ENCODE measurements at regions not wholly inside any gene's neighbourhood (a gene's known extent, or its start where the extent isn't known, plus 50 kb on each side); places are given as distances from the start of the nearest gene placed in this dataset.
"Not testable (repeated sequence)": the region's sequence is repeated elsewhere in the genome, so short reads cannot be mapped to it uniquely, and the experiment has no call there.

GRCh38 chr13:26847281-26847680, 86.7 kb upstream of the GPR12 start:
- no peak overlapping the region for H4K8ac ChIP-seq (ENCODE audit: low read length)
- no peak overlapping the region for H3K4me2 ChIP-seq (ENCODE audit: low read length, poor library complexity, severe bottlenecking)
- H3K36me3 ChIP-seq (ENCODE audit: control insufficient read depth in 1 of 2, insufficient read depth in 2 of 2, low read depth in 1 of 2, low read length in 2 of 2): no peaks in the 10 kb centered on the region
- no peak overlapping the region for H3K18ac ChIP-seq (ENCODE audit: low read depth in 1 of 2, low read length in 2 of 2)
- no peak overlapping the region for H3K4me3 ChIP-seq (ENCODE audit: insufficient read depth in 1 of 2, low read depth in 1 of 2, low read length in 2 of 2)
- no peak overlapping the region for H3K4ac ChIP-seq (ENCODE audit: low read depth in 1 of 2, low read length in 2 of 2)
- no peak overlapping the region for H3K9ac ChIP-seq (ENCODE audit: low read length)
- no peak overlapping the region for H2BK15ac ChIP-seq (ENCODE audit: low read depth, poor library complexity, severe bottlenecking)
- no peaks in the 10 kb centered on the region for H3K9me3 ChIP-seq (ENCODE audit: control insufficient read depth, low read length)
- no peak overlapping the region for H4K91ac ChIP-seq (ENCODE audit: low read length)
- H2AK5ac ChIP-seq (ENCODE audit: low read length, severe bottlenecking): no peak overlapping the region
- H2AFZ ChIP-seq (ENCODE audit: low read depth, low read length): no peak overlapping the region
- no peak overlapping the region for H2BK120ac ChIP-seq (ENCODE audit: low read depth, low read length)
- H3K4me1 ChIP-seq (ENCODE audit: control insufficient read depth, insufficient read depth, low read depth, low read length): no peaks in the 10 kb centered on the region
- no peak for DNase-seq
- no peaks in the 10 kb centered on the region for H3K79me1 ChIP-seq (replicated peaks; ENCODE audit: low read length, poor library complexity, severe bottlenecking)
- no peak overlapping the region for H3K14ac ChIP-seq (ENCODE audit: low read length in 2 of 2)
- no peak overlapping the region for H3K27ac ChIP-seq (ENCODE audit: low read length, poor library complexity, severe bottlenecking)
- peaks cover 0 to 8% of the 10 kb centered on the region in 2 experiments for H3K27me3 ChIP-seq (ENCODE audit: control insufficient read depth in 1 of 2, insufficient read depth in 1 of 2, low read length in 2 of 2)
- no peak overlapping the region for H3K23ac ChIP-seq (ENCODE audit: low read length in 2 of 2)
- no peak overlapping the region for H2BK5ac ChIP-seq (ENCODE audit: low read depth, low read length, poor library complexity, severe bottlenecking)
- WGBS: 73% methylated on average over 1 of the region's 1 CpG
- H2BK12ac ChIP-seq (ENCODE audit: low read length in 2 of 2): no peak overlapping the region

GRCh38 chr13:26845063-26845462, 84.5 kb upstream of the GPR12 start:
- not testable (repeated sequence) for H3K14ac ChIP-seq (ENCODE audit: low read length in 2 of 2); H2AK5ac ChIP-seq (ENCODE audit: low read length, severe bottlenecking); H4K91ac ChIP-seq (ENCODE audit: low read length); H3K4me1 ChIP-seq (ENCODE audit: control insufficient read depth, insufficient read depth, low read depth, low read length); H3K4me2 ChIP-seq (ENCODE audit: low read length, poor library complexity, severe bottlenecking); H3K4me3 ChIP-seq (ENCODE audit: insufficient read depth in 1 of 2, low read depth in 1 of 2, low read length in 2 of 2); H3K18ac ChIP-seq (ENCODE audit: low read depth in 1 of 2, low read length in 2 of 2); H4K8ac ChIP-seq (ENCODE audit: low read length); H3K9me3 ChIP-seq (ENCODE audit: control insufficient read depth, low read length); H2AFZ ChIP-seq (ENCODE audit: low read depth, low read length); H3K27ac ChIP-seq (ENCODE audit: low read length, poor library complexity, severe bottlenecking); H2BK120ac ChIP-seq (ENCODE audit: low read depth, low read length); H3K36me3 ChIP-seq (ENCODE audit: control insufficient read depth in 1 of 2, insufficient read depth in 2 of 2, low read depth in 1 of 2, low read length in 2 of 2); H2BK15ac ChIP-seq (ENCODE audit: low read depth, poor library complexity, severe bottlenecking); H3K79me1 ChIP-seq (replicated peaks; ENCODE audit: low read length, poor library complexity, severe bottlenecking); H3K4ac ChIP-seq (ENCODE audit: low read depth in 1 of 2, low read length in 2 of 2); DNase-seq; H2BK5ac ChIP-seq (ENCODE audit: low read depth, low read length, poor library complexity, severe bottlenecking); H3K23ac ChIP-seq (ENCODE audit: low read length in 2 of 2); H2BK12ac ChIP-seq (ENCODE audit: low read length in 2 of 2); H3K9ac ChIP-seq (ENCODE audit: low read length)
- no CpG with 5 or more reads among the region's 7 CpGs for whole genome bisulfite sequencing
- peaks cover 0 to 23% of the 10 kb centered on the region in 2 experiments for H3K27me3 ChIP-seq (ENCODE audit: control insufficient read depth in 1 of 2, insufficient read depth in 1 of 2, low read length in 2 of 2)

DNA sequence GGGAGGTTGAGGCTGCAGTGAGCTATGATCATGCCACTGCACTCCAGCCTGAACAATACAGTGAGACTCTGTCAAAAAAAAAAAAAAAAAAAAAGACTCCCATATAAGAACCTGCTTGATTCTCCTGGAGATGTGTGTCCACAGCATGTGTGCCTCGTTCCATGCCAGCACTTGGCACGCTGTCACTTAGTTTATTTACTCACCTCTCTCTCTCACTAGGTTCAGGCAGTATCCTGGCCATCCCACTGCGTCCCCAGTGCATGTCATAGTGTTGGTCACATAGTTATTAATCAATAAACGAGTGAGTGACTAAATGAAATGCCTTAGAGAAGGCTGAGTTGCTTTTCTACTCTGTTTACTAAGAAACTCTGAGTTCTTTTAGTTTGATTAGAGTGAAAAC, 79.1 kb upstream of the GPR12 start:
- no peak for DNase-seq
- H2BK120ac ChIP-seq (ENCODE audit: low read depth, low read length): no peak overlapping the region
- no peak overlapping the region for H3K27ac ChIP-seq (ENCODE audit: low read length, poor library complexity, severe bottlenecking)
- H2BK12ac ChIP-seq (ENCODE audit: low read length in 2 of 2): no peak overlapping the region
- H3K4me2 ChIP-seq (ENCODE audit: low read length, poor library complexity, severe bottlenecking): no peak overlapping the region
- H3K4me3 ChIP-seq (ENCODE audit: insufficient read depth in 1 of 2, low read depth in 1 of 2, low read length in 2 of 2): no peak overlapping the region
- H4K91ac ChIP-seq (ENCODE audit: low read length): no peak overlapping the region
- H3K14ac ChIP-seq (ENCODE audit: low read length in 2 of 2): no peak overlapping the region
- H3K23ac ChIP-seq (ENCODE audit: low read length in 2 of 2): no peak overlapping the region
- H3K4me1 ChIP-seq (ENCODE audit: control insufficient read depth, insufficient read depth, low read depth, low read length): no peaks in the 10 kb centered on the region
- H3K79me1 ChIP-seq (replicated peaks; ENCODE audit: low read length, poor library complexity, severe bottlenecking): no peaks in the 10 kb centered on the region
- 57% methylated on average over 4 of the region's 4 CpGs for WGBS
- no peak overlapping the region for H3K9ac ChIP-seq (ENCODE audit: low read length)
- H2BK5ac ChIP-seq (ENCODE audit: low read depth, low read length, poor library complexity, severe bottlenecking): no peak overlapping the region
- peaks cover 9 to 37% of the 10 kb centered on the region in 2 experiments for H3K27me3 ChIP-seq (ENCODE audit: control insufficient read depth in 1 of 2, insufficient read depth in 1 of 2, low read length in 2 of 2)
- H3K9me3 ChIP-seq (ENCODE audit: control insufficient read depth, low read length): no peaks in the 10 kb centered on the region
- H3K18ac ChIP-seq (ENCODE audit: low read depth in 1 of 2, low read length in 2 of 2): no peak overlapping the region
- H2AFZ ChIP-seq (ENCODE audit: low read depth, low read length): no peak overlapping the region
- no peak overlapping the region for H2AK5ac ChIP-seq (ENCODE audit: low read length, severe bottlenecking)
- no peak overlapping the region for H2BK15ac ChIP-seq (ENCODE audit: low read depth, poor library complexity, severe bottlenecking)
- no peaks in the 10 kb centered on the region for H3K36me3 ChIP-seq (ENCODE audit: control insufficient read depth in 1 of 2, insufficient read depth in 2 of 2, low read depth in 1 of 2, low read length in 2 of 2)
- H4K8ac ChIP-seq (ENCODE audit: low read length): no peak overlapping the region
- H3K4ac ChIP-seq (ENCODE audit: low read depth in 1 of 2, low read length in 2 of 2): no peak overlapping the region

- no peak overlapping the region for H3K27ac ChIP-seq (ENCODE audit: low read length, poor library complexity, severe bottlenecking)
- H3K36me3 ChIP-seq (ENCODE audit: control insufficient read depth in 1 of 2, insufficient read depth in 2 of 2, low read depth in 1 of 2, low read length in 2 of 2): no peaks in the 10 kb centered on the region
- H3K18ac ChIP-seq (ENCODE audit: low read depth in 1 of 2, low read length in 2 of 2): no peak overlapping the region
- H4K91ac ChIP-seq (ENCODE audit: low read length): no peak overlapping the region
- H2AK5ac ChIP-seq (ENCODE audit: low read length, severe bottlenecking): no peak overlapping the region
- no peak overlapping the region for H3K14ac ChIP-seq (ENCODE audit: low read length in 2 of 2)
- H3K23ac ChIP-seq (ENCODE audit: low read length in 2 of 2): no peak overlapping the region
- no peak overlapping the region for H3K4me2 ChIP-seq (ENCODE audit: low read length, poor library complexity, severe bottlenecking)
- 71% methylated on average over 1 of the region's 2 CpGs for WGBS
- H3K79me1 ChIP-seq (replicated peaks; ENCODE audit: low read length, poor library complexity, severe bottlenecking): no peaks in the 10 kb centered on the region
- peaks cover 9 to 37% of the 10 kb centered on the region in 2 experiments for H3K27me3 ChIP-seq (ENCODE audit: control insufficient read depth in 1 of 2, insufficient read depth in 1 of 2, low read length in 2 of 2)
- H3K4me1 ChIP-seq (ENCODE audit: control insufficient read depth, insufficient read depth, low read depth, low read length): no peaks in the 10 kb centered on the region
- no peak overlapping the region for H2AFZ ChIP-seq (ENCODE audit: low read depth, low read length)
- no peak overlapping the region for H2BK15ac ChIP-seq (ENCODE audit: low read depth, poor library complexity, severe bottlenecking)
- no peak overlapping the region for H3K4ac ChIP-seq (ENCODE audit: low read depth in 1 of 2, low read length in 2 of 2)
- H3K9me3 ChIP-seq (ENCODE audit: control insufficient read depth, low read length): no peaks in the 10 kb centered on the region
- H4K8ac ChIP-seq (ENCODE audit: low read length): no peak overlapping the region
- no peak for DNase-seq
- no peak overlapping the region for H3K9ac ChIP-seq (ENCODE audit: low read length)
- H3K4me3 ChIP-seq (ENCODE audit: insufficient read depth in 1 of 2, low read depth in 1 of 2, low read length in 2 of 2): no peak overlapping the region
- no peak overlapping the region for H2BK120ac ChIP-seq (ENCODE audit: low read depth, low read length)
- H2BK12ac ChIP-seq (ENCODE audit: low read length in 2 of 2): no peak overlapping the region
- H2BK5ac ChIP-seq (ENCODE audit: low read depth, low read length, poor library complexity, severe bottlenecking): no peak overlapping the region
Observed at GRCh38 chr13:26838821-26839220, 78.2 kb upstream of the GPR12 start.
